BJ (cell line): ENCODE measurements at regions not wholly inside any gene's neighbourhood (a gene's known extent, or its start where the extent isn't known, plus 50 kb on each side); places are given as distances from the start of the nearest gene placed in this dataset.

Experiments
- CTCF ChIA-PET: fragments of 350-600 bp; formaldehyde crosslinking; extraction: SDS; loops from one replicate; lab custom pipeline; 2021; ENCODE audit warnings: antibody characterized with exemption, inconsistent platforms; lab: Yijun Ruan, JAX
- POLR2A ChIA-PET: fragments of 300-600 bp; sonication (Branson Sonifier 250); formaldehyde crosslinking; extraction: SDS; loops from one replicate; lab custom pipeline; 2021; ENCODE audit warnings: antibody characterized with exemption; lab: Charles Lee
- DNase-seq: peaks from one replicate; pipeline ENCODE4 v3.0.0-alpha.2; 2011; ENCODE audit warnings: low read depth
- H3K27me3 ChIP-seq: 2 replicates; pipeline ENCODE4 v1.6.0; 2011; ENCODE audit warnings: low read length; ENCODE audit not compliant: control insufficient read depth, insufficient read depth
- H3K36me3 ChIP-seq: 2 replicates; pipeline ENCODE4 v1.5.1; 2011; ENCODE audit warnings: low read length; ENCODE audit not compliant: control insufficient read depth, insufficient read depth
- H3K4me3 ChIP-seq: 2 replicates; pipeline ENCODE4 v1.5.1; 2011; ENCODE audit warnings: low read depth, mild to moderate bottlenecking, control low read depth, low read length
- TF ChIP-seq, protein P1 (sequence below): IDR thresholded peaks from 2 replicates; pipeline ENCODE4 v1.5.1; 2011; ENCODE audit warnings: low read depth, mild to moderate bottlenecking, control low read depth, inconsistent platforms, low read length, moderate library complexity; ENCODE audit not compliant: insufficient read depth

- ChIA-PET POLR2A (no interaction called here), CTCF (no interaction called here)
- no peak for DNase-seq
- Histone ChIP-seq H3K36me3 (no peaks in the 10 kb centered on the region), H3K27me3 (no peaks in the 10 kb centered on the region), H3K4me3 (no peak overlapping the region)
- TF ChIP-seq, protein P1, sequence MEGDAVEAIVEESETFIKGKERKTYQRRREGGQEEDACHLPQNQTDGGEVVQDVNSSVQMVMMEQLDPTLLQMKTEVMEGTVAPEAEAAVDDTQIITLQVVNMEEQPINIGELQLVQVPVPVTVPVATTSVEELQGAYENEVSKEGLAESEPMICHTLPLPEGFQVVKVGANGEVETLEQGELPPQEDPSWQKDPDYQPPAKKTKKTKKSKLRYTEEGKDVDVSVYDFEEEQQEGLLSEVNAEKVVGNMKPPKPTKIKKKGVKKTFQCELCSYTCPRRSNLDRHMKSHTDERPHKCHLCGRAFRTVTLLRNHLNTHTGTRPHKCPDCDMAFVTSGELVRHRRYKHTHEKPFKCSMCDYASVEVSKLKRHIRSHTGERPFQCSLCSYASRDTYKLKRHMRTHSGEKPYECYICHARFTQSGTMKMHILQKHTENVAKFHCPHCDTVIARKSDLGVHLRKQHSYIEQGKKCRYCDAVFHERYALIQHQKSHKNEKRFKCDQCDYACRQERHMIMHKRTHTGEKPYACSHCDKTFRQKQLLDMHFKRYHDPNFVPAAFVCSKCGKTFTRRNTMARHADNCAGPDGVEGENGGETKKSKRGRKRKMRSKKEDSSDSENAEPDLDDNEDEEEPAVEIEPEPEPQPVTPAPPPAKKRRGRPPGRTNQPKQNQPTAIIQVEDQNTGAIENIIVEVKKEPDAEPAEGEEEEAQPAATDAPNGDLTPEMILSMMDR: no peak
These were observed 246.7 kb upstream of the TLL1 start for GRCh38 chr4:165626316-165626715.

DNA sequence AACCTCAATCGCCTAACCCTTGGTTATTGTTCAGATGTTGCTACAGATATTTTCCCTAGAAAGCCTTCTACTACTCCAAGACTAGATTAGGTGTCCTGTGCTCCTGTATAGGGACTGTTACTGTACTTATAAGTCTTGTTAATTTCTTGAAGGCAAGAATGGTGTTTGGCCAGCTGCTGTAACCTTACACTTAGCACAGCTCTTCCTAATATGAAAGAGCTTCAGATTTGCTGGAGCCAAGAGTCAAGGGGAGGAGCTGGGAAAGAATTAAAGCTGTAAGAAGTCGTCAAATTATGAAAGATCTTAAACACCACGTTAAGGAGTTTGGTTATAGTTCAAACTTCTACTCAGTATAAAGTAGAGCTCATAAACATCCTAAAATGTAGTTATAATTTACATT is 245.9 kb upstream of the TLL1 start:
- Histone ChIP-seq H3K4me3 (no peak overlapping the region), H3K27me3 (no peaks in the 10 kb centered on the region), H3K36me3 (no peaks in the 10 kb centered on the region)
- DNase-seq: no peak
- TF ChIP-seq, protein P1: no peak
- ChIA-PET POLR2A (no interaction called here), CTCF (interaction anchor here (0.8 kb wide), 1 partner anchor 9 kb away, joined by 3 read pairs; no protein-coding TSS in a partner anchor)

GRCh38 chr4:165627548-165627947 is 245.5 kb upstream of the TLL1 start:
- no peaks in the 10 kb centered on the region for H3K27me3 ChIP-seq
- H3K4me3 ChIP-seq: no peak overlapping the region
- ChIA-PET CTCF (interaction anchor here (0.8 kb wide), 1 partner anchor 10 kb away, joined by 3 read pairs; no protein-coding TSS in a partner anchor), POLR2A (no interaction called here)
- H3K36me3 ChIP-seq: no peaks in the 10 kb centered on the region
- TF ChIP-seq, protein P1: no peak
- no peak for DNase-seq

DNA sequence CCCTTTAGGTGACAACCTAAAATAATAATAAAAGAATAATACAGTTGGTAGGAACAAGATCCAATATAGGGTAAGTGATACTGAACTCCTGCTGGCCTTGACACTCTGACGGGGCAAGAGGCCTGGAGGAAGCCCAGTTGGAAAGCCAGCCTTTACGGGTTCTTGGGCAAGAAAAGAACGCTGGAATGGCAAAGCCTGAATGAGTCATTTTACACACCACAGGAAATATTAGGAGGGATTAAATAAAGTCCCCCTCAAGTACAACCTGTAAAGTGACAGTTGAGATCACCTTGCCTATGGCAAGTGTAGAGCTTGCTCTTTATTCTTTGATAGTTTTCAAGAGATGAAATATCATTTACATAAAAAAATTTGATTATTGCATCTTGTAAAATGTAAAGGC is 244.5 kb upstream of the TLL1 start:
- Histone ChIP-seq H3K27me3 (no peaks in the 10 kb centered on the region), H3K36me3 (no peaks in the 10 kb centered on the region), H3K4me3 (no peak overlapping the region)
- ChIA-PET CTCF (no interaction called here), POLR2A (no interaction called here)
- TF ChIP-seq, protein P1: no peak
- no peak for DNase-seq

- POLR2A ChIA-PET: no interaction called here
- TF ChIP-seq, protein P1: no peak
- no peaks in the 10 kb centered on the region for H3K36me3 ChIP-seq
- no peaks in the 10 kb centered on the region for H3K27me3 ChIP-seq
- no peak for DNase-seq
- CTCF ChIA-PET: no interaction called here
- H3K4me3 ChIP-seq: no peak overlapping the region
These were observed 242.4 kb upstream of the TLL1 start for GRCh38 chr4:165630671-165631070.
